HCT116 (cell line): ENCODE measurements at regions not wholly inside any gene's neighbourhood (a gene's known extent, or its start where the extent isn't known, plus 50 kb on each side); places are given as distances from the start of the nearest gene placed in this dataset.

Experiments
- ATAC-seq: fragments of 200-7000 bp; cut with Tn5 transposase; 2 replicates; pipeline ENCODE4 v1.9.1; 2020; ENCODE audit warnings: mild to moderate bottlenecking, moderate library complexity
- BruUV-seq: library from RNA; stranded (reverse); fragments of 400-500 nt; replicated peaks from 2 replicates; lab custom pipeline; 2021; lab: Mats Ljungman, UMichigan
- CTCF ChIA-PET: fragments of 300-600 bp; sonication (Branson Sonifier 250); formaldehyde crosslinking; loops from one replicate; lab custom pipeline; 2021; ENCODE audit warnings: antibody characterized with exemption; lab: Charles Lee
- POLR2A ChIA-PET: fragments of 300-600, 350-600 bp; sonication (Branson Sonifier 250); formaldehyde crosslinking; loops from one replicate; lab custom pipeline; 2021; ENCODE audit warnings: antibody characterized with exemption; lab: Charles Lee
- RAD21 ChIA-PET, 2 experiments: fragments of 300-600 bp; sonication (Branson Sonifier 250); formaldehyde crosslinking; loops; one replicate each; lab custom pipeline; 2023; ENCODE audit warnings: low total read pairs in 2 of 2; ENCODE audit not compliant: uncharacterized antibody in 2 of 2, unreplicated experiment in 2 of 2, low non-redundant PET in 1 of 2; lab: Charles Lee
- DNase-seq: peaks from one replicate; pipeline ENCODE4 v3.0.0-alpha.2; 2010; ENCODE audit warnings: low read depth, low spot score
- H2AFZ ChIP-seq: fragments of 200-600 bp; shearing (Covaris generic), sonication (generic); 2 replicates; pipeline ENCODE4 v1.6.1; 2017; ENCODE audit warnings: low read depth, mixed run types, mixed read lengths, antibody characterized with exemption, low read length; ENCODE audit not compliant: poor library complexity, severe bottlenecking
- H3K27ac ChIP-seq: 2 replicates; pipeline ENCODE4 v1.5.1; 2012; ENCODE audit warnings: low read depth, low read length
- H3K27me3 ChIP-seq: fragments of 200-600 bp; sonication (generic); 2 replicates; pipeline ENCODE4 v1.6.1; 2016; ENCODE audit warnings: mixed run types, low read length, mixed read lengths; ENCODE audit not compliant: insufficient read depth
- H3K36me3 ChIP-seq, 2 experiments: fragments of 200-500 bp in 1 of 2; fragments of 200-600 bp in 1 of 2; sonication (Bioruptor generic) in 1 of 2; sonication (generic) in 1 of 2; 2 replicates each; pipeline versions ENCODE4 v1.5.1 to v1.6.1; 2014 to 2016; ENCODE audit warnings: low read length in 2 of 2, inconsistent platforms in 1 of 2, mixed read lengths in 1 of 2, mixed run types in 1 of 2; ENCODE audit not compliant: insufficient read depth in 2 of 2, control insufficient read depth in 1 of 2
- H3K4me1 ChIP-seq, 2 experiments: fragments of 200-600 bp in 1 of 2; sonication (generic) in 1 of 2; 2 replicates each; pipeline versions ENCODE4 v1.5.1 to v1.6.1; 2012 to 2017; ENCODE audit warnings: low read length in 2 of 2, inconsistent platforms in 1 of 2, mild to moderate bottlenecking in 1 of 2, mixed read lengths in 1 of 2, mixed run types in 1 of 2, moderate library complexity in 1 of 2; ENCODE audit not compliant: insufficient read depth in 2 of 2, control insufficient read depth in 1 of 2
- H3K4me2 ChIP-seq: fragments of 200-600 bp; sonication (generic); 2 replicates; pipeline ENCODE4 v1.6.1; 2017; ENCODE audit warnings: mixed run types, low read length, mixed read lengths
- H3K4me3 ChIP-seq, 2 experiments: fragments of 200-600 bp in 1 of 2; sonication (generic) in 1 of 2; replicated peaks in 1 of 2; 2 replicates each; pipeline ENCODE4 v1.5.1; 2011 to 2016; ENCODE audit warnings: low read length in 2 of 2, control low read depth in 1 of 2, low read depth in 1 of 2, mild to moderate bottlenecking in 1 of 2, mixed read lengths in 1 of 2, mixed run types in 1 of 2
- H3K79me2 ChIP-seq: fragments of 200-600 bp; sonication (generic); 2 replicates; pipeline ENCODE4 v1.6.1; 2017; ENCODE audit warnings: mild to moderate bottlenecking, mixed run types, low read length, moderate library complexity, mixed read lengths; ENCODE audit not compliant: insufficient read depth
- H3K9ac ChIP-seq: fragments of 200-600 bp; sonication (generic); 2 replicates; pipeline ENCODE4 v1.6.1; 2016; ENCODE audit warnings: low read length, mixed read lengths
- H3K9me2 ChIP-seq: fragments of 200-600 bp; sonication (generic), shearing (Covaris generic); 2 replicates; pipeline ENCODE4 v1.6.1; 2017; ENCODE audit warnings: mixed run types, mild to moderate bottlenecking, moderate library complexity; ENCODE audit not compliant: insufficient read depth
- H3K9me3 ChIP-seq, 2 experiments: fragments of 200-500 bp in 1 of 2; fragments of 200-600 bp in 1 of 2; sonication (Bioruptor generic) in 1 of 2; sonication (generic) in 1 of 2; 2 replicates each; pipeline ENCODE4 v1.6.1; 2014 to 2017; ENCODE audit warnings: low read length in 2 of 2, mixed read lengths in 2 of 2, inconsistent platforms in 1 of 2, low read depth in 1 of 2, mild to moderate bottlenecking in 1 of 2, mixed run types in 1 of 2, moderate library complexity in 1 of 2; ENCODE audit not compliant: control insufficient read depth in 1 of 2, insufficient read depth in 1 of 2
- H4K20me1 ChIP-seq: fragments of 200-600 bp; sonication (generic), shearing (Covaris generic); 2 replicates; pipeline ENCODE4 v1.6.1; 2017; ENCODE audit warnings: mixed run types, mild to moderate bottlenecking, moderate library complexity; ENCODE audit not compliant: insufficient read depth
- EZH2phosphoT487 ChIP-seq: fragments of 200-600 bp; IDR thresholded peaks from 2 replicates; pipeline ENCODE4 v1.6.1; 2018; ENCODE audit warnings: antibody characterized with exemption, borderline replicate concordance
- FOSL1 ChIP-seq: IDR thresholded peaks from 2 replicates; pipeline ENCODE4 v1.6.1; 2012; ENCODE audit warnings: low read depth
- POLR2A ChIP-seq: IDR thresholded peaks from 2 replicates; pipeline ENCODE4 v1.7.0; 2011; ENCODE audit warnings: borderline replicate concordance; ENCODE audit not compliant: insufficient read depth, insufficient read length; ENCODE audit errors: extremely low read depth
- SIN3A ChIP-seq: IDR thresholded peaks from 2 replicates; pipeline ENCODE4 v1.6.1; 2012; ENCODE audit warnings: low read depth
- SRF ChIP-seq: IDR thresholded peaks from 2 replicates; pipeline ENCODE4 v1.6.1; 2012; ENCODE audit warnings: low read depth
- TCF7L2 ChIP-seq: IDR thresholded peaks from 2 replicates; pipeline ENCODE4 v1.7.0; 2011; ENCODE audit warnings: borderline replicate concordance, inconsistent platforms; ENCODE audit not compliant: insufficient read depth, insufficient read length; ENCODE audit errors: extremely low read depth
- YY1 ChIP-seq: IDR thresholded peaks from 2 replicates; pipeline ENCODE4 v1.6.1; 2011; ENCODE audit warnings: low read length, low read depth, moderate library complexity, mild to moderate bottlenecking; ENCODE audit not compliant: insufficient replicate concordance; ENCODE audit errors: extremely low read depth
- intact Hi-C: fragments of 100-400 bp; cut with micrococcal nuclease; formaldehyde crosslinking; loops from 2 replicates; pipeline ENCODE4 v1.10.0; 2022
- TF ChIP-seq, protein P1 (sequence below), 3 experiments: fragments of 200-600 bp in 1 of 3; sonication (generic) in 1 of 3; IDR thresholded peaks in 2 of 3; conservative IDR thresholded peaks in 1 of 3; 2 replicates each; pipeline ENCODE4 v1.5.1; 2012 to 2017; ENCODE audit warnings: low read depth in 2 of 3, low read length in 2 of 3, antibody characterized with exemption in 1 of 3, borderline replicate concordance in 1 of 3, control low read depth in 1 of 3, mild to moderate bottlenecking in 1 of 3, mixed read lengths in 1 of 3, mixed run types in 1 of 3, moderate library complexity in 1 of 3; ENCODE audit not compliant: insufficient read depth in 1 of 3
- TF ChIP-seq, protein P2 (sequence below): IDR thresholded peaks from 2 replicates; pipeline ENCODE4 v1.6.1; 2012; ENCODE audit warnings: low read depth

DNA sequence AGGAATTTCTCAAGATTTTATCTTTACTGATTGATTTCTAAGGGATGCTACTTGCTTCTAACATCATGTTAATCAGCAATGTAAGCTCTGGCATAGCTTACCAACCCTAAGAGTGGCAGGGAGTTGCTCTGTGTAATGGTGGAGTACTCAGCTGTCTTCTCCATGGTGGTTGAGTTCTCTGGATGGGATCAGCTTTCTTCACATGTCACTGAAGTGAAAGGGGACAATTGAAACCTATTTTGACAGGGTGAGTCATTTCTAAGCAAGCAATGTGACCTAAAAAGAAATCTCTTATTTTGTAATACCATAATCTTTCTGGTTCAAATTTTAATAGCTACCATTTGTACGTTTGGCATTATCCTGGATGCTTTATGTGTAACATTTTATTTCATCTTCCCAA is 430.4 kb downstream of the GJA1 start:
- intact Hi-C loops, result no loop called here
- Histone ChIP-seq H4K20me1 (no peaks in the 10 kb centered on the region), H3K9ac (no peak overlapping the region), H2AFZ (no peak overlapping the region), H3K36me3 (no peaks in the 10 kb centered on the region), H3K9me3 (no peaks in the 10 kb centered on the region), H3K4me1 (no peaks in the 10 kb centered on the region), H3K4me3 (no peak overlapping the region), H3K79me2 (no peaks in the 10 kb centered on the region), H3K4me2 (no peak overlapping the region), H3K27ac (no peak overlapping the region), H3K9me2 (no peaks in the 10 kb centered on the region), H3K27me3 (no peaks in the 10 kb centered on the region)
- DNase-seq (no peak), ATAC-seq (no peak)
- RAD21 ChIA-PET, result interaction anchor here in 1 of 2 experiments (0.6 kb wide), 1 partner anchor 308 kb away, joined by 3 read pairs; no protein-coding TSS in a partner anchor
- CTCF ChIA-PET, result no interaction called here
- TF ChIP-seq, protein P1, sequence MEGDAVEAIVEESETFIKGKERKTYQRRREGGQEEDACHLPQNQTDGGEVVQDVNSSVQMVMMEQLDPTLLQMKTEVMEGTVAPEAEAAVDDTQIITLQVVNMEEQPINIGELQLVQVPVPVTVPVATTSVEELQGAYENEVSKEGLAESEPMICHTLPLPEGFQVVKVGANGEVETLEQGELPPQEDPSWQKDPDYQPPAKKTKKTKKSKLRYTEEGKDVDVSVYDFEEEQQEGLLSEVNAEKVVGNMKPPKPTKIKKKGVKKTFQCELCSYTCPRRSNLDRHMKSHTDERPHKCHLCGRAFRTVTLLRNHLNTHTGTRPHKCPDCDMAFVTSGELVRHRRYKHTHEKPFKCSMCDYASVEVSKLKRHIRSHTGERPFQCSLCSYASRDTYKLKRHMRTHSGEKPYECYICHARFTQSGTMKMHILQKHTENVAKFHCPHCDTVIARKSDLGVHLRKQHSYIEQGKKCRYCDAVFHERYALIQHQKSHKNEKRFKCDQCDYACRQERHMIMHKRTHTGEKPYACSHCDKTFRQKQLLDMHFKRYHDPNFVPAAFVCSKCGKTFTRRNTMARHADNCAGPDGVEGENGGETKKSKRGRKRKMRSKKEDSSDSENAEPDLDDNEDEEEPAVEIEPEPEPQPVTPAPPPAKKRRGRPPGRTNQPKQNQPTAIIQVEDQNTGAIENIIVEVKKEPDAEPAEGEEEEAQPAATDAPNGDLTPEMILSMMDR (IDR thresholded peaks at IDR 0.05 in 2 of 3, conservative IDR thresholded peaks at IDR 0.05 in 1 of 3; ENCODE audit: borderline replicate concordance in 1 of 3, insufficient read depth in 1 of 3, low read depth in 2 of 3, low read length in 2 of 3), result no peak
- no peak for TF ChIP-seq SIN3A
- no peak for TF ChIP-seq YY1
- TF ChIP-seq SRF, result no peak
- TF ChIP-seq, protein P2, sequence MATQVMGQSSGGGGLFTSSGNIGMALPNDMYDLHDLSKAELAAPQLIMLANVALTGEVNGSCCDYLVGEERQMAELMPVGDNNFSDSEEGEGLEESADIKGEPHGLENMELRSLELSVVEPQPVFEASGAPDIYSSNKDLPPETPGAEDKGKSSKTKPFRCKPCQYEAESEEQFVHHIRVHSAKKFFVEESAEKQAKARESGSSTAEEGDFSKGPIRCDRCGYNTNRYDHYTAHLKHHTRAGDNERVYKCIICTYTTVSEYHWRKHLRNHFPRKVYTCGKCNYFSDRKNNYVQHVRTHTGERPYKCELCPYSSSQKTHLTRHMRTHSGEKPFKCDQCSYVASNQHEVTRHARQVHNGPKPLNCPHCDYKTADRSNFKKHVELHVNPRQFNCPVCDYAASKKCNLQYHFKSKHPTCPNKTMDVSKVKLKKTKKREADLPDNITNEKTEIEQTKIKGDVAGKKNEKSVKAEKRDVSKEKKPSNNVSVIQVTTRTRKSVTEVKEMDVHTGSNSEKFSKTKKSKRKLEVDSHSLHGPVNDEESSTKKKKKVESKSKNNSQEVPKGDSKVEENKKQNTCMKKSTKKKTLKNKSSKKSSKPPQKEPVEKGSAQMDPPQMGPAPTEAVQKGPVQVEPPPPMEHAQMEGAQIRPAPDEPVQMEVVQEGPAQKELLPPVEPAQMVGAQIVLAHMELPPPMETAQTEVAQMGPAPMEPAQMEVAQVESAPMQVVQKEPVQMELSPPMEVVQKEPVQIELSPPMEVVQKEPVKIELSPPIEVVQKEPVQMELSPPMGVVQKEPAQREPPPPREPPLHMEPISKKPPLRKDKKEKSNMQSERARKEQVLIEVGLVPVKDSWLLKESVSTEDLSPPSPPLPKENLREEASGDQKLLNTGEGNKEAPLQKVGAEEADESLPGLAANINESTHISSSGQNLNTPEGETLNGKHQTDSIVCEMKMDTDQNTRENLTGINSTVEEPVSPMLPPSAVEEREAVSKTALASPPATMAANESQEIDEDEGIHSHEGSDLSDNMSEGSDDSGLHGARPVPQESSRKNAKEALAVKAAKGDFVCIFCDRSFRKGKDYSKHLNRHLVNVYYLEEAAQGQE, result no peak
- no peak for TF ChIP-seq POLR2A
- no peak for TF ChIP-seq FOSL1
- no peak for TF ChIP-seq TCF7L2
- TF ChIP-seq EZH2phosphoT487, result no peak
- no TSS peak for BruUV-seq
- POLR2A ChIA-PET, result no interaction called here
